EH (cell line): ENCODE measurements at regions not wholly inside any gene's neighbourhood (a gene's known extent, or its start where the extent isn't known, plus 50 kb on each side); places are given as distances from the start of the nearest gene placed in this dataset.
A peak's percentile ranks its signal among the peaks of the same experiment; 100 is the strongest.
"Not testable (repeated sequence)": the region's sequence is repeated elsewhere in the genome, so short reads cannot be mapped to it uniquely, and the experiment has no call there.

ENCODE experiments used
- DNase-seq: peaks from one replicate; pipeline ENCODE4 v3.0.0-alpha.2; 2015; ENCODE audit warnings: low read depth

GRCh38 chr14:38705220-38705619, 397.8 kb downstream of the SEC23A start:
- DNase-seq: no peak

DNA sequence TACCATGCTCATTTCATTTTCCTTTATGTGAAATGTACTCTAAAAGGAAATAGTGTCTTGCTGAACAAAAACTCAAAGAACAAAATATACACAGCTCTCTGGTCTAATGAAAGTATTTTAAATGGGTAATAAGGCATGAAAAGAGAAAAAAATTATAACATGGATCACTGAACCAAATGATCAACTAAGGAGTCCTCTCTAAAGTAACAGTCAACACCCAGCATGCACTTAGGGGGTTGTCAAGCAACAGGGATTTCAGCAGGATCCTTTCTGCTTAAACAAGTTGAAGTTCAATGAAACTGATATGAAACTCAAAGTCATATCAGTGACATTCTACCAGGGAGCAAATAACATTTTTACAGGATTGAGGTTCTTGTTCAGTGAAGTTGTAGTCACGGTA, 398.8 kb downstream of the SEC23A start:
- DNase-seq: no peak

GRCh38 chr14:38696925-38697324, 406.1 kb downstream of the SEC23A start:
- DNase-seq: no peak

DNA sequence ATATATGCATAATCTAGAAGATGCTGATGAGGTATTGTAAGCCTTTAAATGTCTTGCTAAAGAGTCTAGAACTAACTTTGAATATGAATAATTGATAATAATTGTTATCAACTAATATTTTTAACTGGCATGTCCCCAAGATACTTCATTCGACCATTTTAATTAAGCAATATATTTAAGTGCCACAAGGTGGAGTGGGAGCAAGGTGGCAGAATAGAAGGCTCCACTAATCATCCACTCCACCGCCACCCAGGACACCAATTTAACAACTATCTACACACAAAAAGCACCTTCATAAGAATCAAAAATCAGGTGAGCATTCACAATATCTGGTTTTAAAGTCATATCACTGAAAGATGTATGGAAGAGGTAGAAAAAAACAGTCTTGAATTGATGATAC, 409.6 kb downstream of the SEC23A start:
- no peak for DNase-seq

DNA sequence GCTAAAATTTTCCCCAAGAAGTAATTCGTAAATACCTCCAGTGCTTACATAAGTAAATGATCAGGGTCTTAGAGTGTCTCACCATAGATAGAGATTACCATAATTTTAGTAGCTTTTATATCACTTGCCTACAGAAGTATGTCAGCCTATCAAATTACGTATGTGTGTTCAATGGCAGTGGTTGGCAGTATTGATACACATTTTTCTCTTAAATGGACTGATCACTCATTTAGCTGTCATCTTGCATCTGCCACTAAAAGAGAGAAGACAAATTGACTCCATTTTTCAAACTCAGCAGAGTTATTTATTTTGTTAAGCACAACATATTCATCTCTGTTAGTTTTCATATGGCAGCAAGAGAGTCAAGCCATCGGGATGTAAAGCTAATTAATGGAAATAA, 413.1 kb upstream of the CLEC14A start:
- DNase-seq: no peak

GRCh38 chr14:38663382-38663781, 407.5 kb upstream of the CLEC14A start:
- DNase-seq: no peak

DNA sequence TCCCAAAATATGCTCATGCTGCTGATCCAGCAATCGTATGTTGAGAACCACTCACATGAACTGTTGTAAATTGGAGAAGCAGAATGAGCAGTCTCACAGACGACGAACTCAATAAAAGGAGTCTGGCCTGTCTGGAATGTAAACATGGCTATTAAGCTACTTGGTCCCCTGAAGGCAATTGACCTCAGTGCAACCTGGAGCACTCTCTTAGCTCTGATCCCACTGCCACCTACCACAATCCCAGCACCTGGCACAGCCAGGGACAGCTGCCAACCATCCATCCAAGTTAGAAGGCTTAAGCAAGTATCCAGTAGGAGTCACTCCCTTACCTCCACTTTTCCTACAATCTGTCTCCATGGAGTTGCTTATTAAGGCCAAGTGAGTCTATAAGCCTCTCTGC, 406.9 kb upstream of the CLEC14A start:
- DNase-seq: peak; percentile 7

DNA sequence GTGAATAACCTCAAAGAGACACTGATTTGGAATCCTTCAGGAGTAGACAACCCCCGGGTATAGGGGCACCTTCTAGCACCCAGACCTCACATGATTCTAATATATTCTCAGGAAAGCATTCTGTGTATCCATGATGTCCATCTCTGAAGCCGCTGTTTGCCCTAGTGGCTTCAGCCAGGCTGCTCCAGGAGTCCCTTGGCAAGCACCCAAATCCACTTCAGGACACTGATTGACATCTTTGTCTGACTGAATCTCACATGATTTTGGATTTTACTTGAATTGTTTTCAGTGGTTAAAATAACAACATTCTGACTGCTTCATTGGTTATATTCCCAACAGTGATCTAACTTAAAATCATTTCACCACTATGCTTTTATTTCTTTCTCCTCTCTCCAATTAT, 390.5 kb upstream of the CLEC14A start:
- no peak for DNase-seq

DNA sequence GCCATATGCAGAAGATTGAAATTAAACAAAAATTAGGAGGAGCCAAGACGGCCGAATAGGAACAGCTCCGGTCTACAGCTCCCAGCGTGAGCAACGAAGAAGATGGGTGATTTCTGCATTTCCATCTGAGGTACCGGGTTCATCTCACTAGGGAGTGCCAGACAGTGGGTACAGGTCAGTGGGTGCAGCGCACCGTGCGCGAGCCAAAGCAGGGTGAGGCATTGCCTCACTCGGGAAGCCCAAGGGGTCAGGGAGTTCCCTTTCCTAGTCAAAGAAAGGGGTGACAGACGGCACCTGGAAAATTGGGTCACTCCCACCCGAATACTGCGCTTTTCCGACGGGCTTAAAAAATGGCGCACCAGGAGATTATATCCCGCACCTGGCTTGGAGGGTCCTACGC, 379.0 kb upstream of the CLEC14A start:
- not testable (repeated sequence) for DNase-seq

DNA sequence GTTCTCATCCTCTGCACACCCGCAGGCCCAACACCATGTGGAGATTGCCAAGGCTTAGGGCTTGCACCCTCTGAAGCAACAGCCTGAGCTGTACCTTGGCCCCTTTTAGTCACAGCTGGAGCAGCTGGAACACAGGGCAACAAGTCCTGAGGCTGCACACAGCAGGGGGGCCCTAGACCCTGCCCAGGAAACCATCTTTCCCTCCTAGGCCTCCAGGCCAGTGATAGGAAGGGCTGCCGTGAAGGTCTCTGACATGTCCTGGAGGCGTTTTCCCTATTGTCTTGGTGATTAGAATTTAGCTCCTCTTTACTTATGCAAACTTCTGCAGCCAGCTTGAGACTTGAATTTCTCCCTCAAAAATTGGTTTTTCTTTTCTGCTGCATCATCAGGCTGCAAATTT, 373.5 kb upstream of the CLEC14A start:
- DNase-seq: no peak

GRCh38 chr14:38627163-38627562, 371.3 kb upstream of the CLEC14A start:
- DNase-seq: no peak

GRCh38 chr14:38623661-38624060, 367.8 kb upstream of the CLEC14A start:
- DNase-seq: peak; percentile 69

DNA sequence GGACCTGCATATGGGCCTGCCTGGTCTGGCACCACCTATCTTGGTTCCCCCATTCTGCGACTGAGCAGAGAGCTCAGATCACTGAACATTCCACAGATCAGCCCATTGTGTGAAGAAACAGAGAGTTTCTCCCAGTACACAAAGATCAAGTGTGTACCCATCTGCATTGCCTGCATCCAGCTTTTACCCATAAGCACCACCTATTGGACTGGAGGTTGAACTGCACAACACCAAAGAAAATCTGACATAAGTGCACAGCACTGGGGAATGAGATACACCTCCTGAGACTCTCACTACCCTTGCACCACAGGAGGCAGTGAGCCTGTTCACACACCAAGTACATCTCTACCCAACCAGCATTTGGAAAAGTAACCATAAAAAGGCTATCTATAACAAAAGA, 362.6 kb upstream of the CLEC14A start:
- no peak for DNase-seq

GRCh38 chr14:38616959-38617358, 361.1 kb upstream of the CLEC14A start:
- DNase-seq: peak; percentile 21

DNA sequence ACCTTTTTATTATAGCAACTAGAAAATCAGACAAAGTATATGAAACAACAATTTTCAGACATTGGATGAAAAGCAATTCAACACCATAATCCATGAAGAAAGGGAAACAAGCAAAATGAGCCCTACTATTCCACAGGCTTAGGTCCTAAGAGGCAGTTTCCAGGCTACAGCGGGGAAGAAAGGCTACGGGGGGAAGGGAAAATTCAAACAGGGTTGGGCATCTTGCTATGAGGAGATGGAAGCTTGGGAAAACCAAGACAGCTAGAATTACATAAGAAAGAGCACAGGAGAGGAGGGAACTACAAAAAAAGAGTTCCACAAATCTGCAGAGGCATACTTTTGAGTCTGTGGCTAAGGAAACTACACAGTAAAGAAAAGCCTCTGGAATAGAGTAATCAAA, 356.0 kb upstream of the CLEC14A start:
- no peak for DNase-seq

- no peak for DNase-seq
These were observed 352.4 kb upstream of the CLEC14A start for GRCh38 chr14:38608244-38608643.

DNA sequence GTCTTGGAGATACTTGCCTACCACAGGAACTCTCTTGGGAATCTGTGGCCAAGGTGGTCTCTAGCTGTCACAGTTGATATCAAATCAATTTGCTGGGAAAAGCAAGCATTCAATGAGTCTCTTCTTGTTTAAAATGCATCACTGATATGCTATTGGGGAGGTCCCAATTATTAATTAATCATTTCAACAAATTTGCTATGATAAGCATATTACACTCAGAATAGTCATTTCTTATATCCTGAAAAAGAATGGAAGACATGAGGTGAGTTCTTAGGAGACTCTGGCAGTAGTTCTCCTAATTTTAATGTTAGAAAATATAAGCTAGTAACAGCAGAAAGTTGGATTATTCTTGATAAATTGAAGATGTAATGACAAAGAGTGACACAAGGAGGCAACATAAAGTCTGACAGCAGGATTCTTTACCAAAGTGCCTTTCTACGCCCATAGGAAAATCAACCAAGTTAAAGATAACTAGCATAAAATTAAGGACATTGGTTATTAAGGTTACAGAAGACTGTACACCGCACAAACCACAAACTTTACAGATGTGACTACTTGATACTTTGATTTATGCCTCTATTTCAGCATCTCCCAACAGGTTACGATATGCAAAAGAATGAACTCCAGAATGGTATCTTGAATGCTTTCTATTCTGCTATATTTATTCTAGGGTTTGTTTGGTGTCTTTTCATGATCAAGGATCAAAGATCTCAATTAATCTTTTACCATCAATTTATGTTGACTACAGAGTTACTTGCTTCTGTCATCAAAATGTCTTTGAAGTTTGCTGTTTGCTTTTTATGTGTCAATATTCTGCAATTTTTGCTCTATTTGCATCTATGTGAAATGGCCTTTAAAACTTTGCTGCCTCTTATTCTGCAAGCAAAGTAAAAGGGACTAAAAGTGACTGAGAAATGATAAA, 349.6 kb upstream of the CLEC14A start:
- DNase-seq: no peak

GRCh38 chr14:38600572-38600971, 344.7 kb upstream of the CLEC14A start:
- peak; percentile 67 for DNase-seq

DNA sequence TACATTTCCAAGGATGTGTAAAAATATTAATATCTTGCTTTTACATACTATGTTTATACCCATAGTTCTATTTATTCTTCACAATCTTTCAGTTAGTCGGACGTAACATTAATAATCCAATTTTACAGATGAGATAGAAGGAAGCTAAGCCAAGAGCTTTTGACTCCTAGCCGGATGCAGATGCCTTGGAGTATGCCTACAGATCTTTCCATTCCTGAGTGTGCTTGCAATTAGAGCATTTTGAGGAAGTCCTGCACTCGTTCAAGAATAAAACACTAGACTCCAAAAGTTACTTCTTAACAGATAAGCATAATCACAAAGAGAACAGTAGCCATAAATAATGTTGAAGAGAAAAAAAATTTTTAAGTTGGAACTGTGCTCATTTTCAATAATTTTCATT, 337.6 kb upstream of the CLEC14A start:
- no peak for DNase-seq

DNA sequence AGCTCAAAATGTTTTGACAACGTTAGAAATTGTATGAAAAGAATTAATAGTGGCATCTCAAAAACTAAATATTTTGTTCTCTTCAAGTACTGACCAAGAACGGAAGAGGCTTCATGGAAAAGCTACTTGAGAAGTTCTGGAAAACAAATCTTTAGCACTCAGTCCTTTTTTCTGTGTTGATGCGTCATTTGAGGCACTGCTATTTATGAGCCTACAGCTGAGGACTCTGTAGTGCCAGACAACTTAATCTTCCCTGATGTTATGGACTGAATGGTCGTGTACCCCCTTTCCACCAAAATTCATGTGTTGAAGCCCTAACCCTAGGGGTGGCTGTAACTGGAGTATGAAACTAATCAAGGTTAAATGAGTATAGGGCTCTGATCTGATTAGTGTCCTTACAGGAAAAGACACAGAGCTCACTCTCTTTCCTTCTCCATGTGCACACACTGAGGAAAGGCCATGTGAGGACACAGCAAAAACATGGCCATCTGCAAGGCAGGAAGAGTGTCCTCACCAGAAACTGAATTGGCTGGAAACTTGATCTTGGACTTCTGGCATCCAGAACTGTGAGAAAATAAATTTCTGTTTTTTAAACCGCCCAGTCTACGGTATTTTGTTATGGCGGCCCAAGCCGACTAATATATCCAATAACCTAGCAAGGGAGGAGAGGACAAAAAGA, 337.0 kb upstream of the CLEC14A start:
- DNase-seq: peak; percentile 32

DNA sequence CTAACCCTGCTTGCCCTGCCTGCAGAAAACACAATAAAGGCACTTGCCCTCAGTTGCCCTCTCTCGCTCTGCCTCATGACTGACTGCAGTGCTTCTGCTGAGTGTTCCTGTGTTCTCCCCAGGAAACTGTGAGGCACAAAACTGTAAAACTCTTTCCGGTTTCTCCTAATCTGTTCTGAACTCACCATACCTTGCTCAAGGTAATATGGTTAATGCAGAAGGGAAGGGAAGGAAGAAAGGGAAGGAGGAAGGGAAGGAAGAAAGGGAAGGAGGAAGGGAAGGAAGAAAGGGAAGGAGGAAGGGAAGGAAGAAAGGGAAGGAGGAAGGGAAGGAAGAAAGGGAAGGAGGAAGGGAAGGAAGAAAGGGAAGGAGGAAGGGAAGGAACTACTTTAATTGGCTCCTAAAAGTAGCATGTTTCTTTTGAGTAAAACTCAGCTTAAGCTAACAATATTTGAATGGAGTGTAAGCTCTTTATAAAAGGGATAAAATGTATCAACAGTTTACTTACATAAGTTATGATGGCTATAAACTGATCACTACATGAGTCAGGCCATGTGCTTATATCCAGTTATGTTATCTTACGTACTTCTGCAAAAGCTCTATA, 334.0 kb upstream of the CLEC14A start:
- DNase-seq: no peak

DNA sequence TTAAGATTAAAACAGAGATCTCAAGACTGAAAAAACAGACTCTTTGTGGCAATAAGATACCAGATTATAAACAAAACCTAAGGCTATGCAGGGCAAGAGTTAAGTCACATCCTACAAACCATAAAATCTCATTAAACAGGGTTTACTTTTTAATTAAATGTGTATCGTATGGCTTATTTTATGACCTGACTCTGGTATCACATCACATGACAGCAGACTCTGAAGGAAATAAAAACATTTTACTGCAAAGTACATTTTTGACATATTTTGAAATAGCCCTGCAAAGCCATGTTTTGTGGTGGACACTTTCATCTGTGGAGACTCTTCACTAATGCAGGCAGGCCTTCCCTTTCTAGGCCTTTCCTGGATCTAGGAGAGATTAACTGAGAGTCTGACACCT, 327.6 kb upstream of the CLEC14A start:
- DNase-seq: peak; percentile 66

DNA sequence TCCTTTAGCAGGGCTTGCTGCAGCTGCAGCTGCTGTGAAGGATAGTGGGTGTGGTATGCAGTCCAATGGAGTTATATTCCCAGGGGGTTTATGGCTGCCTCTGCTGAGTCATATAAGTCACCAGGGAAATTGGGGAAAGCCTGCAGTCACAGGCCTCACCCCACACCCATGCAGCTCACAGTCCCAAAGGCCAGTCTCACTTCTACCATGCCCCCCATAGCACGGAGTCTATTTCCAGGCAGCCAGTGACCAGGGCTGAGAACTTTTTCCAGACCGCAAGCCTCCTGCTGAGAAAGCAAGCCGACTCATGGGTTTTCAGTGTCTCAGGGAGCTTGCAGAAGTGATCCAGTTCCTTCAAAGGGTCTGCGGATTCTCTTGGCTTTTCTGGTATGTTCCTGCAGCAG, 322.4 kb upstream of the CLEC14A start:
- peak; percentile 82 for DNase-seq
